Heart left ventricle (tissue), 16 donors: ENCODE measurements at regions not wholly inside any gene's neighbourhood (a gene's known extent, or its start where the extent isn't known, plus 50 kb on each side); places are given as distances from the start of the nearest gene placed in this dataset.
A peak's percentile ranks its signal among the peaks of the same experiment; 100 is the strongest.

Source experiments
- ATAC-seq, 4 donors: fragments of 200-7000 bp; cut with Tn5 transposase; one replicate each; pipeline ENCODE4 v1.9.1; 2020 to 2022; ENCODE audit warnings: moderate library complexity in 4 of 4, mild to moderate bottlenecking in 3 of 4, moderate number of reproducible peaks in 1 of 4
- DNase-seq, 5 donors: peaks; one replicate each; pipeline ENCODE4 v3.0.0-alpha.2; 2020
- H3K27ac ChIP-seq, 12 donors: fragments of 200-600 bp; sonication (generic) in 4 of 12; one replicate each; pipeline versions ENCODE4 v1.5.0 to v1.8.0; 2016 to 2022; ENCODE audit warnings: mild to moderate bottlenecking in 2 of 12
- H3K27me3 ChIP-seq, 9 donors: fragments of 200-600 bp; sonication (generic) in 2 of 9; one replicate each; pipeline versions ENCODE4 v1.5.1 to v1.8.0; 2016 to 2022; ENCODE audit warnings: mild to moderate bottlenecking in 3 of 9
- H3K36me3 ChIP-seq, 9 donors: fragments of 200-600 bp; sonication (generic) in 2 of 9; one replicate each; pipeline versions ENCODE4 v1.5.0 to v1.8.0; 2018 to 2022; ENCODE audit warnings: mild to moderate bottlenecking in 2 of 9
- H3K4me1 ChIP-seq, 12 donors: fragments of 200-600 bp; sonication (generic) in 4 of 12; one replicate each; pipeline versions ENCODE4 v1.5.0 to v1.8.0; 2016 to 2022; ENCODE audit warnings: mild to moderate bottlenecking in 3 of 12
- H3K4me3 ChIP-seq, 12 donors: fragments of 200-600 bp; sonication (generic) in 4 of 12; one replicate each; pipeline versions ENCODE4 v1.5.0 to v1.8.0; 2017 to 2022; ENCODE audit warnings: mild to moderate bottlenecking in 9 of 12, moderate library complexity in 4 of 12
- H3K9me3 ChIP-seq, 12 donors: fragments of 200-600 bp; sonication (generic) in 4 of 12; one replicate each; pipeline versions ENCODE4 v1.5.0 to v1.8.0; 2016 to 2022; ENCODE audit warnings: mild to moderate bottlenecking in 1 of 12
- CTCF ChIP-seq, 12 donors: fragments of 200-600 bp; sonication (generic) in 4 of 12; IDR thresholded peaks; one replicate each; pipeline versions ENCODE4 v1.5.0 to v1.8.0; 2018 to 2022; ENCODE audit warnings: antibody characterized with exemption in 12 of 12, mild to moderate bottlenecking in 5 of 12
- POLR2A ChIP-seq, 2 donors: fragments of 450-650 bp; IDR thresholded peaks; one replicate each; pipeline ENCODE4 v1.6.1; 2017; ENCODE audit warnings: antibody characterized with exemption in 2 of 2, mild to moderate bottlenecking in 2 of 2, moderate library complexity in 2 of 2
- WGBS, 4 donors: extraction: QIAGEN DNeasy Blood & Tissue Kit in 2 of 4; methylation state at CpG; one replicate each; pipeline versions ENCODE4 v1.1.5 to v1.1.7; 2013 to 2018; 5-methylcytosine and 5-hydroxymethylcytosine counted together
- intact Hi-C, 10 donors: fragments of 100-400 bp; cut with DNase I; formaldehyde crosslinking; loops; one replicate each; pipeline versions ENCODE4 v1.11.1 to v1.14.2; 2022
- donor health status: ischemic (EF 13 %, LVEDD 7.1; RV severe dilation, severe dysfunction).
- donor health status: healthy with polysubstance abuse.
- donor health status: DM: no; HTN: yes; CAD: no.
- donor health status: DM: no; HTN: no; CAD: no.
- donor health status: ischemic (EF 25% LVEDD 6.9; RV normal size, moderate dysfunction).
- donor health status: ischemic (EF 25% LVEDD 5.7; RV mildly dilated, moderate dysfunction).
- donor health status: healthy.
- donor health status: DM: yes; HTN: yes; CAD: no.
- donor health status: ischemic (EF 35%, LVEDD 5.7; RV mildly dilated, moderate dysfunction).
- donor health status: nonischemic (EF 11% LVEDD 7.7; RV severe dilation, severe dysfunction).
- donor health status: DM: yes; HTN: yes; CAD: no.
- donor health status: PGD.
- donor health status: ischemic (EF 29% LVEDD 5.4; RV normal size, mild dysfunction).
- donor health status: nonischemic (EF 23%, LVEDD 6.1; RV moderate dilation, normal function).

GRCh38 chr5:86427158-86427557, 190.6 kb upstream of the COX7C start:
- intact Hi-C loops, result no loop called here
- ATAC-seq (no peak), DNase-seq (no peak)
- WGBS, 4 donors, result 65 to 75% (median 69%) methylated on average over 2 of the region's 2 CpGs
- H3K4me1 ChIP-seq, result no peaks in the 10 kb centered on the region
- no peak overlapping the region for H3K4me3 ChIP-seq
- no peaks in the 10 kb centered on the region for H3K9me3 ChIP-seq
- no peaks in the 10 kb centered on the region for H3K27me3 ChIP-seq
- no peak overlapping the region for H3K27ac ChIP-seq
- no peaks in the 10 kb centered on the region for H3K36me3 ChIP-seq
- TF ChIP-seq CTCF (IDR thresholded peaks at IDR 0.05), result no peak
- TF ChIP-seq POLR2A (IDR thresholded peaks at IDR 0.05), result no peak

- H3K4me1 ChIP-seq, result no peaks in the 10 kb centered on the region
- no peaks in the 10 kb centered on the region for H3K9me3 ChIP-seq
- no peak for ATAC-seq
- WGBS, 4 donors, result 83 to 85% (median 84%) methylated on average over 2 of the region's 2 CpGs
- TF ChIP-seq CTCF (IDR thresholded peaks at IDR 0.05) (no peak), POLR2A (IDR thresholded peaks at IDR 0.05) (no peak)
- no peak overlapping the region for H3K27ac ChIP-seq
- DNase-seq, result no peak
- no peak overlapping the region for H3K4me3 ChIP-seq
- H3K36me3 ChIP-seq, result no peaks in the 10 kb centered on the region
- H3K27me3 ChIP-seq, result no peaks in the 10 kb centered on the region
- intact Hi-C loops, result no loop called here
These were observed 178.1 kb upstream of the COX7C start for GRCh38 chr5:86439593-86440110.

- intact Hi-C loops, result no loop called here
- Histone ChIP-seq H3K36me3 (no peaks in the 10 kb centered on the region), H3K4me1 (no peaks in the 10 kb centered on the region), H3K27me3 (no peaks in the 10 kb centered on the region), H3K9me3 (no peaks in the 10 kb centered on the region), H3K4me3 (no peak overlapping the region), H3K27ac (peak overlapping the region in 1 of 12 donors; percentile 17)
- DNase-seq, result no peak
- WGBS, 4 donors, result 53 to 68% (median 60%) methylated on average over 2 of the region's 2 CpGs
- TF ChIP-seq POLR2A (IDR thresholded peaks at IDR 0.05) (no peak), CTCF (IDR thresholded peaks at IDR 0.05) (no peak)
- no peak for ATAC-seq
These were observed 175.6 kb upstream of the COX7C start for GRCh38 chr5:86442036-86442745.

GRCh38 chr5:86447362-86447761, 170.4 kb upstream of the COX7C start:
- DNase-seq (no peak), ATAC-seq (no peak)
- intact Hi-C loops, result no loop called here
- H3K27ac ChIP-seq, result no peak overlapping the region
- no peaks in the 10 kb centered on the region for H3K27me3 ChIP-seq
- no peaks in the 10 kb centered on the region for H3K36me3 ChIP-seq
- H3K4me1 ChIP-seq, result no peaks in the 10 kb centered on the region
- 74 to 82% (median 81%) methylated on average over 1 of the region's 1 CpG for WGBS, 4 donors
- no peak overlapping the region for H3K4me3 ChIP-seq
- no peaks in the 10 kb centered on the region for H3K9me3 ChIP-seq
- TF ChIP-seq POLR2A (IDR thresholded peaks at IDR 0.05) (no peak), CTCF (IDR thresholded peaks at IDR 0.05) (no peak)
